Stomach (tissue), 4 donors: ENCODE measurements at regions not wholly inside any gene's neighbourhood (a gene's known extent, or its start where the extent isn't known, plus 50 kb on each side); places are given as distances from the start of the nearest gene placed in this dataset.

ENCODE experiments used
- POLR2A ChIP-seq, 4 donors: fragments of 450-650 bp; IDR thresholded peaks; one replicate each; pipeline ENCODE4 v1.6.1; 2016; ENCODE audit warnings: antibody characterized with exemption in 4 of 4, control low read depth in 2 of 4, mild to moderate bottlenecking in 1 of 4, moderate library complexity in 1 of 4
- POLR2AphosphoS5 ChIP-seq, 3 donors: sonication (generic); formaldehyde crosslinking; IDR thresholded peaks; one replicate each; pipeline ENCODE4 v1.6.1; 2016; ENCODE audit warnings: antibody characterized with exemption in 3 of 3

- no peak for TF ChIP-seq POLR2AphosphoS5 (IDR thresholded peaks at IDR 0.05)
- TF ChIP-seq POLR2A (IDR thresholded peaks at IDR 0.05): no peak
These were observed 419.4 kb upstream of the MGMT start for GRCh38 chr10:129047600-129047999.
